HG03575 (cell line): ENCODE measurements at regions not wholly inside any gene's neighbourhood (a gene's known extent, or its start where the extent isn't known, plus 50 kb on each side); places are given as distances from the start of the nearest gene placed in this dataset.
"Not testable (repeated sequence)": the region's sequence is repeated elsewhere in the genome, so short reads cannot be mapped to it uniquely, and the experiment has no call there.

Experiments used
- ATAC-seq: cut with Tn5 transposase; IDR thresholded peaks from one replicate; pipeline ENCODE4 v1.9.1; 2021; ENCODE audit not compliant: unreplicated experiment, insufficient number of reproducible peaks, low FRiP score; ENCODE audit errors: extremely low read depth

- ATAC-seq: no peak
These were observed 113.6 kb upstream of the CLINT1 start for GRCh38 chr5:157972579-157972978.

- no peak for ATAC-seq
These were observed 112.7 kb upstream of the CLINT1 start for GRCh38 chr5:157971571-157972216.

- not testable (repeated sequence) for ATAC-seq
These were observed 109.6 kb upstream of the CLINT1 start for GRCh38 chr5:157968570-157968969.

GRCh38 chr5:157965989-157966388 is 107.0 kb upstream of the CLINT1 start:
- ATAC-seq: no peak

GRCh38 chr5:157965040-157965678 is 106.2 kb upstream of the CLINT1 start:
- ATAC-seq: no peak

GRCh38 chr5:157963761-157964160 is 104.8 kb upstream of the CLINT1 start:
- ATAC-seq: no peak

GRCh38 chr5:157963244-157963643 is 104.3 kb upstream of the CLINT1 start:
- no peak for ATAC-seq

- ATAC-seq: not testable (repeated sequence)
These were observed 103.7 kb upstream of the CLINT1 start for GRCh38 chr5:157962686-157963085.

- ATAC-seq: no peak
These were observed 103.1 kb upstream of the CLINT1 start for GRCh38 chr5:157961896-157962590.

- ATAC-seq: no peak
These were observed 102.2 kb upstream of the CLINT1 start for GRCh38 chr5:157961176-157961575.

- ATAC-seq: no peak
These were observed 100.4 kb upstream of the CLINT1 start for GRCh38 chr5:157959370-157959769.

- ATAC-seq: no peak
These were observed 97.4 kb upstream of the CLINT1 start for GRCh38 chr5:157956271-157956885.

- no peak for ATAC-seq
These were observed 96.7 kb upstream of the CLINT1 start for GRCh38 chr5:157955541-157956172.

- no peak for ATAC-seq
These were observed 93.4 kb upstream of the CLINT1 start for GRCh38 chr5:157952374-157952685.

- no peak for ATAC-seq
These were observed 92.9 kb upstream of the CLINT1 start for GRCh38 chr5:157951673-157952373.

- no peak for ATAC-seq
These were observed 90.6 kb upstream of the CLINT1 start for GRCh38 chr5:157949520-157949919.

- no peak for ATAC-seq
These were observed 89.9 kb upstream of the CLINT1 start for GRCh38 chr5:157948738-157949410.

- ATAC-seq: no peak
These were observed 88.2 kb upstream of the CLINT1 start for GRCh38 chr5:157947156-157947555.
